ENCODE measurements at regions not wholly inside any gene's neighbourhood (a gene's known extent, or its start where the extent isn't known, plus 50 kb on each side); places are given as distances from the start of the nearest gene placed in this dataset.

GRCh38 chr7:21276471-21277035, 151.3 kb upstream of the SP4 start:
- Mint-ChIP-seq H3K36me3 (ENCODE audit: low read depth) (no peaks in the 10 kb centered on the region), H3K4me3 (no peak overlapping the region), H3K9me3 (no peaks in the 10 kb centered on the region), H3K4me1 (ENCODE audit: low read depth) (no peaks in the 10 kb centered on the region), H3K27me3 (no peaks in the 10 kb centered on the region), H3K27ac (no peak overlapping the region)
- Histone ChIP-seq H3K4me1 (ENCODE audit: insufficient read depth, low read length) (no peaks in the 10 kb centered on the region), H3K36me3 (ENCODE audit: insufficient read depth, low read length) (no peaks in the 10 kb centered on the region), H3K27me3 (ENCODE audit: control insufficient read depth in 1 of 2, insufficient read depth in 2 of 2, low read length in 2 of 2) (no peaks in the 10 kb centered on the region), H3K27ac (ENCODE audit: low read depth in 1 of 2, low read length in 2 of 2) (no peak overlapping the region), H3K4me3 (ENCODE audit: low read length) (no peak overlapping the region), H3K9me3 (ENCODE audit: control insufficient read depth in 1 of 2, insufficient read depth in 1 of 2, low read length in 2 of 2) (no peaks in the 10 kb centered on the region)
- CTCF ChIA-PET, result no interaction called here
- no peak for TF ChIP-seq CTCF (IDR thresholded peaks at IDR 0.05)
- intact Hi-C loops (cut with DNase I, micrococcal nuclease), result no loop called here
- POLR2A ChIA-PET, result no interaction called here
- no peak for DNase-seq
- ATAC-seq (ENCODE audit: poor library complexity), result no peak

DNA sequence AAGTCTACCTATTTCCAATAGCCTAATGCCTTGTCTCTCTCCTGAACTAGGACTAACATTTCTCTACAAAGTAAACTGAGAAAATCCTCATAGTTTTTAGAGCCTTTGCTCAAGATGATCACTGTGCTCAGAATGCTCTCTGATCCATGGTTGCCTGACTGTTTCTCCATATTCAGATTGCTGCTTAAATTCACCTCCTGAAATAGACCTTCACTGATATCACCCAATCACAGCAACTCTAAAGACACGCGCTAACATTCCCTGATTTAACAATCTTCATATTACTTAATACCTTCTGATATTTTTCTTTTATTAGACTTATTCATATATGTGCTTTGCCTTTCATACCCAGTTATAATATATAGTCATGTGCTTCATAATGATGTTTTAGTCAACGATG, 148.9 kb upstream of the SP4 start:
- ChIA-PET POLR2A (no interaction called here), CTCF (no interaction called here)
- H3K9me3 Mint-ChIP-seq, result no peaks in the 10 kb centered on the region
- no peak for TF ChIP-seq CTCF (IDR thresholded peaks at IDR 0.05)
- no peaks in the 10 kb centered on the region for H3K27me3 Mint-ChIP-seq
- H3K4me1 ChIP-seq (ENCODE audit: insufficient read depth, low read length), result no peaks in the 10 kb centered on the region
- H3K36me3 ChIP-seq (ENCODE audit: insufficient read depth, low read length), result no peaks in the 10 kb centered on the region
- intact Hi-C loops (cut with DNase I, micrococcal nuclease), result no loop called here
- no peaks in the 10 kb centered on the region for H3K9me3 ChIP-seq (ENCODE audit: control insufficient read depth in 1 of 2, insufficient read depth in 1 of 2, low read length in 2 of 2)
- H3K27ac ChIP-seq (ENCODE audit: low read depth in 1 of 2, low read length in 2 of 2), result no peak overlapping the region
- no peak overlapping the region for H3K4me3 ChIP-seq (ENCODE audit: low read length)
- no peaks in the 10 kb centered on the region for H3K4me1 Mint-ChIP-seq (ENCODE audit: low read depth)
- no peak overlapping the region for H3K4me3 Mint-ChIP-seq
- H3K27ac Mint-ChIP-seq, result no peak overlapping the region
- DNase-seq (no peak), ATAC-seq (ENCODE audit: poor library complexity) (no peak)
- H3K36me3 Mint-ChIP-seq (ENCODE audit: low read depth), result no peaks in the 10 kb centered on the region
- no peaks in the 10 kb centered on the region for H3K27me3 ChIP-seq (ENCODE audit: control insufficient read depth in 1 of 2, insufficient read depth in 2 of 2, low read length in 2 of 2)

GRCh38 chr7:21281193-21281592, 146.7 kb upstream of the SP4 start:
- H3K27ac ChIP-seq (ENCODE audit: low read depth in 1 of 2, low read length in 2 of 2), result no peak overlapping the region
- intact Hi-C loops (cut with DNase I, micrococcal nuclease), result no loop called here
- no peaks in the 10 kb centered on the region for H3K9me3 ChIP-seq (ENCODE audit: control insufficient read depth in 1 of 2, insufficient read depth in 1 of 2, low read length in 2 of 2)
- H3K27me3 ChIP-seq (ENCODE audit: control insufficient read depth in 1 of 2, insufficient read depth in 2 of 2, low read length in 2 of 2), result no peaks in the 10 kb centered on the region
- no peak for ATAC-seq (ENCODE audit: poor library complexity)
- no peak overlapping the region for H3K27ac Mint-ChIP-seq
- CTCF ChIA-PET, result no interaction called here
- no peaks in the 10 kb centered on the region for H3K9me3 Mint-ChIP-seq
- no peaks in the 10 kb centered on the region for H3K4me1 ChIP-seq (ENCODE audit: insufficient read depth, low read length)
- H3K4me3 Mint-ChIP-seq, result no peak overlapping the region
- no peaks in the 10 kb centered on the region for H3K27me3 Mint-ChIP-seq
- no peak for DNase-seq
- no peaks in the 10 kb centered on the region for H3K36me3 Mint-ChIP-seq (ENCODE audit: low read depth)
- no peak overlapping the region for H3K4me3 ChIP-seq (ENCODE audit: low read length)
- TF ChIP-seq CTCF (IDR thresholded peaks at IDR 0.05), result no peak
- no peaks in the 10 kb centered on the region for H3K4me1 Mint-ChIP-seq (ENCODE audit: low read depth)
- POLR2A ChIA-PET, result no interaction called here
- H3K36me3 ChIP-seq (ENCODE audit: insufficient read depth, low read length), result no peaks in the 10 kb centered on the region
